ENCODE measurements at regions not wholly inside any gene's neighbourhood (a gene's known extent, or its start where the extent isn't known, plus 50 kb on each side); places are given as distances from the start of the nearest gene placed in this dataset.

GRCh38 chr18:60112369-60112768 is 212.6 kb downstream of the PMAIP1 start:
- in situ Hi-C loops (cut with MboI; ENCODE audit: low sequenced_read_pairs, unreplicated experiment) = no loop called here
- DNase-seq (ENCODE audit: low spot score) = no peak
- no peak for TF ChIP-seq CTCF (IDR thresholded peaks at IDR 0.05; ENCODE audit: borderline replicate concordance, control extremely low read depth, extremely low read depth, insufficient read depth, missing control alignments)

- in situ Hi-C loops (cut with MboI; ENCODE audit: low sequenced_read_pairs, unreplicated experiment) = no loop called here
- DNase-seq (ENCODE audit: low spot score) = no peak
- TF ChIP-seq CTCF (IDR thresholded peaks at IDR 0.05; ENCODE audit: borderline replicate concordance, control extremely low read depth, extremely low read depth, insufficient read depth, missing control alignments) = no peak
Observed at GRCh38 chr18:60111525-60111924, 211.7 kb downstream of the PMAIP1 start.

- no peak for DNase-seq (ENCODE audit: low spot score)
- in situ Hi-C loops (cut with MboI; ENCODE audit: low sequenced_read_pairs, unreplicated experiment) = no loop called here
- no peak for TF ChIP-seq CTCF (IDR thresholded peaks at IDR 0.05; ENCODE audit: borderline replicate concordance, control extremely low read depth, extremely low read depth, insufficient read depth, missing control alignments)
Observed at GRCh38 chr18:60110836-60111235, 211.0 kb downstream of the PMAIP1 start.

GRCh38 chr18:60100778-60101177 is 201.0 kb downstream of the PMAIP1 start:
- TF ChIP-seq CTCF (IDR thresholded peaks at IDR 0.05; ENCODE audit: borderline replicate concordance, control extremely low read depth, extremely low read depth, insufficient read depth, missing control alignments) = no peak

GRCh38 chr18:60099709-60100108 is 199.9 kb downstream of the PMAIP1 start:
- no peak for TF ChIP-seq CTCF (IDR thresholded peaks at IDR 0.05; ENCODE audit: borderline replicate concordance, control extremely low read depth, extremely low read depth, insufficient read depth, missing control alignments)
- no peak for DNase-seq (ENCODE audit: low spot score)
- in situ Hi-C loops (cut with MboI; ENCODE audit: low sequenced_read_pairs, unreplicated experiment) = no loop called here

More at GRCh38 chr18:60100778-60101177, 201.0 kb downstream of the PMAIP1 start:
- no peak for DNase-seq (ENCODE audit: low spot score)
- in situ Hi-C loops (cut with MboI; ENCODE audit: low sequenced_read_pairs, unreplicated experiment) = no loop called here

GRCh38 chr18:60096428-60096827 is 196.6 kb downstream of the PMAIP1 start:
- in situ Hi-C loops (cut with MboI; ENCODE audit: low sequenced_read_pairs, unreplicated experiment) = no loop called here
- no peak for TF ChIP-seq CTCF (IDR thresholded peaks at IDR 0.05; ENCODE audit: borderline replicate concordance, control extremely low read depth, extremely low read depth, insufficient read depth, missing control alignments)
- DNase-seq (ENCODE audit: low spot score) = no peak

- DNase-seq (ENCODE audit: low spot score) = no peak
- in situ Hi-C loops (cut with MboI; ENCODE audit: low sequenced_read_pairs, unreplicated experiment) = no loop called here
- no peak for TF ChIP-seq CTCF (IDR thresholded peaks at IDR 0.05; ENCODE audit: borderline replicate concordance, control extremely low read depth, extremely low read depth, insufficient read depth, missing control alignments)
Observed at GRCh38 chr18:60092073-60092472, 192.3 kb downstream of the PMAIP1 start.

All from GM13976 (cell line).